Muscle of leg (tissue), 3 donors: ENCODE measurements at regions not wholly inside any gene's neighbourhood (a gene's known extent, or its start where the extent isn't known, plus 50 kb on each side); places are given as distances from the start of the nearest gene placed in this dataset.
A peak's percentile ranks its signal among the peaks of the same experiment; 100 is the strongest.

Experiments
- DNase-seq: peaks from one replicate; pipeline ENCODE4 v3.0.0; 2013
- H3K27ac ChIP-seq: one replicate; pipeline ENCODE4 v1.5.1; 2013; ENCODE audit warnings: mild to moderate bottlenecking, low read length, control low read depth
- H3K27me3 ChIP-seq: one replicate; pipeline ENCODE4 v1.6.1; 2013; ENCODE audit warnings: low read length; ENCODE audit not compliant: control insufficient read depth, insufficient read depth
- H3K36me3 ChIP-seq: one replicate; pipeline ENCODE4 v1.6.1; 2013; ENCODE audit warnings: low read length; ENCODE audit not compliant: control insufficient read depth, insufficient read depth
- H3K4me1 ChIP-seq: one replicate; pipeline ENCODE4 v1.6.1; 2013; ENCODE audit warnings: low read length; ENCODE audit not compliant: control insufficient read depth, insufficient read depth
- H3K4me3 ChIP-seq: one replicate; pipeline ENCODE4 v1.5.1; 2013; ENCODE audit warnings: low read length, control low read depth
- H3K9me3 ChIP-seq: replicated peaks from 2 replicates; pipeline ENCODE4 v1.6.1; 2013; ENCODE audit warnings: low read depth, low read length; ENCODE audit not compliant: control insufficient read depth
- WGBS: methylation state at CpG from one replicate; pipeline ENCODE4 v1.1.5; 2013; ENCODE audit warnings: missing lambda C conversion rate; ENCODE audit not compliant: insufficient coverage; 5-methylcytosine and 5-hydroxymethylcytosine counted together

DNA sequence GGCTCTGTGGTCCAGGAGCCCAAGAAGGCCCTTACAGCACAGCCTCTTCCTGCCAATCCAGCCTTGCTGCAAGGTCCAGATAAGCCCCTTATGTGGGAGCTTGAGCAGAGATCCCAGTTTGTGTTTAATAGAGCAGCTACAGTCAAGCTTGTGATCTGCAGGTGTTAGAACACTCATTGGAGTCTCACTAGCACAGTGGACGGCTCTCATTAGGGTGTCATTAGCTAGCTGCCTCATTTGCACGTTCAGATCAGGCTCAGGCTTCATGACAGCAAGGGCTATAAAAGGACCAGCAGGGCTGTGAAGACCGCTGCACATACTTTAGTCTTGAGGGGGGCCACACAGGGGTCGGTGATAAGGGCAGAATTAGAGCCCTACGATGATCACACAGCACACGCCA lies 443.2 kb downstream of the RPS24 start:
- H3K27ac ChIP-seq = no peak overlapping the region
- WGBS = 57% methylated on average over 6 of the region's 6 CpGs
- peaks cover 3% of the 10 kb centered on the region for H3K27me3 ChIP-seq
- no peaks in the 10 kb centered on the region for H3K9me3 ChIP-seq
- peaks cover 27% of the 10 kb centered on the region for H3K4me1 ChIP-seq
- no peak for DNase-seq
- no peaks in the 10 kb centered on the region for H3K36me3 ChIP-seq
- no peak overlapping the region for H3K4me3 ChIP-seq

DNA sequence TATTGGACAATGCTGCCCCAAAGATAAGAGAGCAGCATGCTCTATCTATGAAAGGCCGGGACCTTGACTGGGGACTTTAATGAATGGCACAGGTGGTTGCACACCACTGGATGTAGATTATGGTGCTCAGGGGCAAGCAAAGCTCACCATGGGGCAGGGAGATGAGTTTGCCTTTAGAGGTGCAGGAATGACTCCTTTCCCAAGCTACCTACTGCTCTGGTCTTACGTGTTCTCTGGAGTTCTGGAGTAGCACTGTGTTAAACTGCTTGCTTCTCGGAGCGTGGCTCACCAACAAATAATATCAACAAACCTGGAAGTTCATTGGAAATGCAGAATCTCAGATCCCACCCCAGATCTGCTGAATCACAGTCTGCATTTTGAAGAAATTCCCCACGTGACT lies 445.3 kb downstream of the RPS24 start:
- no peak for DNase-seq
- Histone ChIP-seq H3K9me3 (no peaks in the 10 kb centered on the region), H3K4me3 (no peak overlapping the region), H3K27ac (no peak overlapping the region), H3K36me3 (no peaks in the 10 kb centered on the region), H3K27me3 (peaks cover 3% of the 10 kb centered on the region), H3K4me1 (peaks cover 14% of the 10 kb centered on the region)
- WGBS = 80% methylated on average over 1 of the region's 5 CpGs

DNA sequence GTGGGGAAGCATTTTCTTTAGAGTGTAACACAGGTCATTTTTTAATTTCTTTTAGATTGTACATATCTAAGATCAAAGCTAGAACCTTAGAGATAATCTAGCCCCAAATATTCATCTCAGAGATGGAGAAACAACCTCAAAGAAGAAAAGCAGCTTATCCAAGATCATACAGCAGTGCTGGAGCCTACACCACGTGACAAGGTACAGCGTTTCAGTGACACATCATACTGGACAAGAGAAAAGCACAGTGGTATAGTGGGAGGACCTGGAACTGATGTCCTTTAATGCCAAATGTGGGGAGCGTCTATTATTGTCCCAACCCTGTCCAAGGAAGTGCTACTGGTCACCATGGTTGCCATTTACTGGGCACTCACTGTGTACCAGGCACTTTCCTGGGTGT lies 445.8 kb downstream of the RPS24 start:
- peaks cover 14% of the 10 kb centered on the region for H3K4me1 ChIP-seq
- H3K36me3 ChIP-seq = no peaks in the 10 kb centered on the region
- 78% methylated on average over 2 of the region's 3 CpGs for WGBS
- DNase-seq = no peak
- H3K27ac ChIP-seq = no peak overlapping the region
- no peak overlapping the region for H3K4me3 ChIP-seq
- no peaks in the 10 kb centered on the region for H3K9me3 ChIP-seq
- H3K27me3 ChIP-seq = peaks cover 3% of the 10 kb centered on the region

DNA sequence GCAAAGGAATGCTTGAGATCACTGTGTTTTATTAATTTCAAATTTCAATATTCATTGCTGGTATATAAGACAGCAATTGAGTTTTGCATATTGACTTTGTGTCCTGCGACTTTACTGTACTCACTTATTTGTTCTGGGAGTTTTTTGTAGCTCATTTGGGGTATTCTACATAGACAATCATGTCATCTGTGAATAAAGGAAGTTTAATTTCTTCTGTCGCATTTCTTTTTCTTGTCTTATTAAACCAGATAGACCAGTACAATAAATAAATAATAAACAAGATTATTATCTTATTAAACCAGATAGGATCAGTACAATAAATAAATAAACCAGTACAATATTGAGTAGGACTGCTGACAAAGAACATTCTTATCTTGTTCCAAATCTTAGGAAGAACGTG lies 448.2 kb downstream of the RPS24 start:
- H3K27ac ChIP-seq = no peak overlapping the region
- H3K4me3 ChIP-seq = no peak overlapping the region
- no peaks in the 10 kb centered on the region for H3K9me3 ChIP-seq
- DNase-seq = no peak
- H3K36me3 ChIP-seq = no peaks in the 10 kb centered on the region
- H3K27me3 ChIP-seq = peaks cover 3% of the 10 kb centered on the region
- H3K4me1 ChIP-seq = peaks cover 5% of the 10 kb centered on the region
- WGBS = no CpG with 5 or more reads among the region's 3 CpGs

DNA sequence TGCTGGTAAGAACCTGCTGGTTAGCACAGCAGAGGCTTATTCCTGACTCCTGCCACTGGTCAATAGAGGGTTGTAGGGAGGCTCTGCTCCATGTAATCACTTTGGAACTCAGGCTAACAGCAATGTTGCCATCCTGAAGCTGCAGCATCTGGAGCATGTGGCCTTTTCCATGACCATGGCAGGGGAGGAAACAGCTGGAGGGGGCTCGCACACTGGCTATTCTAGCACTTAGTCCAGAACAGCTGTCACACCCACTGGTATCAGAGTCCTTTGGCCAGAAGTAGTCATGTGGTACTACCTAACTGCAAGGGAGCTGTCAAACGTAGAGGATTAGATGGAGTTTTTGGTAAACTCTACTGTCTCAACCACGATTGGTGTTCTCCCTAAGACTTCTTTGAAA lies 450.0 kb downstream of the RPS24 start:
- no peaks in the 10 kb centered on the region for H3K36me3 ChIP-seq
- DNase-seq = peak; percentile 43
- no peaks in the 10 kb centered on the region for H3K9me3 ChIP-seq
- WGBS = 100% methylated on average over 2 of the region's 3 CpGs
- no peaks in the 10 kb centered on the region for H3K27me3 ChIP-seq
- H3K4me3 ChIP-seq = no peak overlapping the region
- H3K27ac ChIP-seq = no peak overlapping the region
- no peaks in the 10 kb centered on the region for H3K4me1 ChIP-seq

DNA sequence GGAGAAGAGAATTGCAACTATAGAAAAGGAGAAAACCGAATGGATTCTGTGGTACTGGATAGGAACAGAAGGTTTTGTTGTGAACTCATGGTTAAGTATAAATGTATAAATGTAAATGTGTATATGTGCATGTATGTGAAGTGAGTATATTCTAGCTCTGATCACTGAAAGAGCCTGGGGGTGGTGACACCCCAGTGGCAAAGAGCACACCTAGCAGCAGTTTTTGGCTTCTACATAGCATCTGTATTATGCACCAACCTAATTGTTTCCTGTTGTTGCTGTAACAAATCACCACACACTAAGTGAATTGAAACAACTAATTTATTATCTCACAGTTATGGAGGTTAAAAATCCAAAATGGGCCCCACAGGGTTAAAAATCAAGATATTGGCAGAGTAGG lies 455.4 kb downstream of the RPS24 start:
- Histone ChIP-seq H3K4me3 (no peak overlapping the region), H3K36me3 (no peaks in the 10 kb centered on the region), H3K9me3 (peaks cover 8% of the 10 kb centered on the region), H3K27me3 (no peaks in the 10 kb centered on the region), H3K27ac (no peak overlapping the region), H3K4me1 (no peaks in the 10 kb centered on the region)
- DNase-seq = no peak
- WGBS = 73% methylated on average over 1 of the region's 1 CpG

DNA sequence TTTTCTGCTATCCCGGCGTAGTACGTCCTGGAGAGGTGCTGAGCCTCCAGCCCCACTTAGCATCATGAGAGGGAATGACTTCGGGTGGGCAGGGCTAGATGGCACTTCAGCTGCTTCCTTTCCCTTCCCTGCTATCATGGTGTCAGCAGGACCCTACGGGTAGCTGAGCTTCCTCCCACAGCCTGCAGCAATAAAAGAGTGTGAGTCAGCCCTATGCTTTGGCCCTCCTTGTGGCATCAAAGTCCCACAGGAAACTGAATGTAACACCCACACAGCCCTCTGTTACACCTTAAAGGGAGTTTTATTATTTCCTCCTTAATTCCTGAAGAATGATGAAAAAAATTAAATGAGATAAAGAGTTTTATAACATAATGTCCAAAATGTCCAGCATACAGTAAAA lies 458.1 kb downstream of the RPS24 start:
- no peak overlapping the region for H3K27ac ChIP-seq
- H3K27me3 ChIP-seq = no peaks in the 10 kb centered on the region
- DNase-seq = no peak
- H3K4me1 ChIP-seq = no peaks in the 10 kb centered on the region
- H3K36me3 ChIP-seq = no peaks in the 10 kb centered on the region
- WGBS = 100% methylated on average over 3 of the region's 5 CpGs
- H3K4me3 ChIP-seq = no peak overlapping the region
- peaks cover 8% of the 10 kb centered on the region for H3K9me3 ChIP-seq

DNA sequence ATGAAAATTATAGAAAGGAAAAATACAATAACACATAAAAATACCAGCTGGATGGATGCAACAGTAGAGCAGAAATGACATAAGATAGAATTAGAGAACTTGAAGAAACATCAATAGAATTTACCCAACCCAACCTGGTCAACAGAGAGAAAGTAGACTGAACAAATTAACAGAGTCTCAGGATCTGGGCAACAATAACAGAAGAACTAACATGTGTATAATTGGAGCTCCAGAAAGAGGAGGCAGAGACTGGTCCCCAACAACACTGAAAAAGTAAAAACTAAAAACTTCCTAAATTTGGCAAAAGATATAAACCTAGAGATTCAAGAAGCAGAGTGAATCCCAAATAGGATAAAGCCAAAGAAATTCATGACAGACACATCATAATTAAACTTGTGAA lies 458.8 kb downstream of the RPS24 start:
- Histone ChIP-seq H3K27ac (no peak overlapping the region), H3K9me3 (peaks cover 8% of the 10 kb centered on the region), H3K27me3 (no peaks in the 10 kb centered on the region), H3K4me1 (no peaks in the 10 kb centered on the region), H3K36me3 (no peaks in the 10 kb centered on the region), H3K4me3 (no peak overlapping the region)
- no peak for DNase-seq

DNA sequence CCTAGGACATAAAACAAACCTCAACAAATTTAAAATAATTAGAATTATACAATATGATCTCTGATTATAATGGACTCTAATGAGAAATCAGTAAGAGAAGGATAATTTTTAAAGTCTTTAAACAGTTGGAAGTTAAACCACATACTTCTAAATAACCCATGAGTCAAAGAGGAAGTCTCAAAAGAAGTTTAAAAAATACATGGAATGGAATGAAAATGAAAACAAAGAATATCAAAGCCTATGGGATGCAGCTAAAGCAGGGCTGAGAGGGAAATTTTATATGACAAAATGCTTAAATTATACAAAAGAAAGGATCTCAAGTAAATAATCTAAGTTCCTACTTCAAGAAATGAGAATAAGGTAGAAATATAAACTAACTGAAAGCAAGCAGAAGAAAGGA lies 460.5 kb downstream of the RPS24 start:
- Histone ChIP-seq H3K27ac (no peak overlapping the region), H3K4me3 (no peak overlapping the region), H3K4me1 (no peaks in the 10 kb centered on the region), H3K27me3 (no peaks in the 10 kb centered on the region), H3K9me3 (peaks cover 6% of the 10 kb centered on the region), H3K36me3 (no peaks in the 10 kb centered on the region)
- DNase-seq = no peak

DNA sequence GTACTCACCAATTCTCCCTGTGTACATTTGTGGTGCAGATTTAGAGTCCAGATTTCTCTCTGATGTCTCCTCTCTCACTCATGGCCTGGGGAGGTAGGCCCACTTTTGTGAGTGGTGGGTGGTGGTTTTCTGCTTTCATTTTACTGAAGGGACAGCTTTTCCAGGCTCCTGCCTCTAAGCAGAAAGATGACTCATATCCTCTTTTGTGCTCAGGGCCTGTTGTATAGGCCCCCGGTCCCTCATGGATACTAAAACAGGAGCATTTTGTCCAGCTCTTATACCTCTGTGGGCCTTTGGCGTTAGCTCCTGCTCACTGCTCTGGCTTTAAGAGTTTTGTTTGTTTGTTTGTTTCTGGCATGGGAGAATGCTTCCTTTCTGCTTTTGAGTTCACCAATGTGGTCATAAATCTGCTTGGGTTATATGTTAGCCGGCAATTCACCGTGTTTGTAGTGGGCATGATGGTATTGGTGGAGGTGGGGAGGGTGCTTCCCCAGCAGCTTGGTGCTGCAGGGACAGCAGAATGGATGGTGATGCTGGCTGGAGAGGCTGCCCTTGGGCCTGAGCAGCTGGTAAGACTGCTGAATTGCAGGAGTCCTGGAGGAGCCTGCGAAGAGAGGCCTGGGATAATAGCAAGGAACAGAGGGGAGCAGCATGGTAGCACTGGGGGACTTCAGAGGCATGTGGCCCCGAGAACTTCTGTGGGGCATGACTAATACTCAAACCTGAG lies 468.7 kb downstream of the RPS24 start:
- peaks cover 3% of the 10 kb centered on the region for H3K4me1 ChIP-seq
- no peak overlapping the region for H3K4me3 ChIP-seq
- no peaks in the 10 kb centered on the region for H3K36me3 ChIP-seq
- 68% methylated on average over 6 of the region's 6 CpGs for WGBS
- no peak overlapping the region for H3K27ac ChIP-seq
- DNase-seq = no peak
- peaks cover 6% of the 10 kb centered on the region for H3K27me3 ChIP-seq
- H3K9me3 ChIP-seq = no peaks in the 10 kb centered on the region

DNA sequence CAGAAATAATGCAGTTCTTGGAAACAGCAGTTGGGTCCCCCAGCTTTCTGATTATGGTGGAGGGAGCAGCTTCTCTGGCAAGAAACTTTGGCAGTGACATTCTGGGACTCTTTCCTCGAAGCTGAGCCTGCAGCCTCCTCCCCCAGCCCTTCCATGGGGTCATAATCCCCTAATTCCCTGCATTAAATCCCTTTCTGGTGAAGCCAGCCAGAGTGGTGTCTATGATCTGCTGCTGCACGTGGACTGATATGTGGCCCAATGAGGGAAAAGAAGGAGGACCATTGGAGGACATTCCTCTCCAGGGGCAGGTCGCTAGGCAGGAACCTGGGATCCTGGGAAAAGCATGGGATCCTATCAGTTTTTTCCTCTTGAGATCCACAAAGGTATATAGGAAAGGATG lies 470.5 kb downstream of the RPS24 start:
- WGBS = 53% methylated on average over 3 of the region's 3 CpGs
- DNase-seq = no peak
- Histone ChIP-seq H3K4me1 (peaks cover 3% of the 10 kb centered on the region), H3K9me3 (no peaks in the 10 kb centered on the region), H3K27me3 (peaks cover 6% of the 10 kb centered on the region), H3K27ac (no peak overlapping the region), H3K4me3 (no peak overlapping the region), H3K36me3 (no peaks in the 10 kb centered on the region)
